Heart left ventricle (tissue), 13 donors: ENCODE measurements at regions not wholly inside any gene's neighbourhood (a gene's known extent, or its start where the extent isn't known, plus 50 kb on each side); places are given as distances from the start of the nearest gene placed in this dataset.

ENCODE experiments used
- CTCF ChIP-seq, 12 donors: fragments of 200-600 bp; sonication (generic) in 4 of 12; IDR thresholded peaks; one replicate each; pipeline versions ENCODE4 v1.5.0 to v1.8.0; 2018 to 2022; ENCODE audit warnings: antibody characterized with exemption in 12 of 12, mild to moderate bottlenecking in 5 of 12
- POLR2A ChIP-seq, 2 donors: fragments of 450-650 bp; IDR thresholded peaks; one replicate each; pipeline ENCODE4 v1.6.1; 2017; ENCODE audit warnings: antibody characterized with exemption in 2 of 2, mild to moderate bottlenecking in 2 of 2, moderate library complexity in 2 of 2
- donor health status: ischemic (EF 13 %, LVEDD 7.1; RV severe dilation, severe dysfunction).
- donor health status: DM: no; HTN: yes; CAD: no.
- donor health status: DM: no; HTN: no; CAD: no.
- donor health status: ischemic (EF 25% LVEDD 6.9; RV normal size, moderate dysfunction).
- donor health status: ischemic (EF 25% LVEDD 5.7; RV mildly dilated, moderate dysfunction).
- donor health status: ischemic (EF 35%, LVEDD 5.7; RV mildly dilated, moderate dysfunction).
- donor health status: nonischemic (EF 11% LVEDD 7.7; RV severe dilation, severe dysfunction).
- donor health status: DM: yes; HTN: yes; CAD: no.
- donor health status: PGD.
- donor health status: ischemic (EF 29% LVEDD 5.4; RV normal size, mild dysfunction).
- donor health status: nonischemic (EF 23%, LVEDD 6.1; RV moderate dilation, normal function).

- TF ChIP-seq CTCF (IDR thresholded peaks at IDR 0.05) (no peak), POLR2A (IDR thresholded peaks at IDR 0.05) (no peak)
Observed at GRCh38 chr7:142400042-142400533, 142.2 kb upstream of the PRSS58 start.
